ENCODE measurements at regions not wholly inside any gene's neighbourhood (a gene's known extent, or its start where the extent isn't known, plus 50 kb on each side); places are given as distances from the start of the nearest gene placed in this dataset.

GRCh38 chr7:152910545-152911225 is 151.1 kb downstream of the ACTR3B start:
- H3K36me3 ChIP-seq = no peaks in the 10 kb centered on the region
- H3K27ac ChIP-seq = no peak overlapping the region
- no peaks in the 10 kb centered on the region for H3K4me1 ChIP-seq
- DNase-seq = peak in 1 of 2 donors; percentile 47
- WGBS, 5 donors = 49 to 57% (median 50%) methylated on average over 13 to 17 of the region's 17 CpGs
- intact Hi-C loops (cut with DNase I; ENCODE audit: low total_unique reads) = no loop called here
- peaks cover 0 to 5% (median 0%) of the 10 kb centered on the region in 3 donors for H3K27me3 ChIP-seq
- TF ChIP-seq POLR2AphosphoS5 (IDR thresholded peaks at IDR 0.05) = no peak
- TF ChIP-seq POLR2A (IDR thresholded peaks at IDR 0.05) = no peak
- TF ChIP-seq CTCF (IDR thresholded peaks at IDR 0.05) = no peak
- TF ChIP-seq EP300 (IDR thresholded peaks at IDR 0.05) = no peak
- no peak overlapping the region for H3K4me3 ChIP-seq
- no peaks in the 10 kb centered on the region for H3K9me3 ChIP-seq

GRCh38 chr7:152911226-152911560 is 151.6 kb downstream of the ACTR3B start:
- Histone ChIP-seq H3K27me3 (peaks cover 0 to 5% (median 0%) of the 10 kb centered on the region in 3 donors), H3K9me3 (no peaks in the 10 kb centered on the region), H3K4me1 (no peaks in the 10 kb centered on the region), H3K4me3 (no peak overlapping the region), H3K36me3 (no peaks in the 10 kb centered on the region), H3K27ac (no peak overlapping the region)
- intact Hi-C loops (cut with DNase I; ENCODE audit: low total_unique reads) = no loop called here
- TF ChIP-seq POLR2AphosphoS5 (IDR thresholded peaks at IDR 0.05) = no peak
- TF ChIP-seq POLR2A (IDR thresholded peaks at IDR 0.05) = no peak
- no peak for TF ChIP-seq CTCF (IDR thresholded peaks at IDR 0.05)
- no peak for TF ChIP-seq EP300 (IDR thresholded peaks at IDR 0.05)
- no peak for DNase-seq
- 78 to 94% (median 90%) methylated on average over 4 of the region's 4 CpGs for WGBS, 5 donors

DNA sequence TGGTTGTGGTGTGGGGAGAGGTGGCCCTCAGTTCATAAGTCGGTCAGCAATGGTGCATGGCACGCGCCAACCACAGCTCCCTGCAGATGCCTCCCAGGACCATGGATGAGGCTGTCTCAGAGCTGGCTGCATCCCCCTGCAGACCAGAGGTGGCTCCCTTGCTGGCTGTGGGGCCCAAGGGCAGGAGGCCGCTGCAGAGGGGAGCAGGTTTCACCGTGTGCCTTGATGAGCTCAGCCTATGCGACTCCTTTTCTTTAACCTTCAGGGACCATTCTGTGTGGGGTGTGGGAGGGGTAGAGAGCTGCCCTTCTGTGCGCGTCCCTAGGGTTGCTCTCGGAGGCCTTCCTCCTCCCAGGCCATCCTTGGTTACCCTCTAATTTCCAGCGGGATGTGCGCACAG is 152.4 kb downstream of the ACTR3B start:
- H3K4me3 ChIP-seq = no peak overlapping the region
- DNase-seq = no peak
- no peaks in the 10 kb centered on the region for H3K36me3 ChIP-seq
- H3K27me3 ChIP-seq = peaks cover 0 to 5% (median 0%) of the 10 kb centered on the region in 3 donors
- TF ChIP-seq POLR2A (IDR thresholded peaks at IDR 0.05) (no peak), CTCF (IDR thresholded peaks at IDR 0.05) (no peak), EP300 (IDR thresholded peaks at IDR 0.05) (no peak)
- H3K9me3 ChIP-seq = no peaks in the 10 kb centered on the region
- no peaks in the 10 kb centered on the region for H3K4me1 ChIP-seq
- H3K27ac ChIP-seq = no peak overlapping the region
- intact Hi-C loops (cut with DNase I; ENCODE audit: low total_unique reads) = no loop called here
- 83 to 96% (median 90%) methylated on average over 7 to 11 of the region's 11 CpGs for WGBS, 5 donors

- H3K9me3 ChIP-seq = no peaks in the 10 kb centered on the region
- H3K27me3 ChIP-seq = peaks cover 0 to 5% (median 0%) of the 10 kb centered on the region in 3 donors
- no peak for DNase-seq
- TF ChIP-seq POLR2AphosphoS5 (IDR thresholded peaks at IDR 0.05) (no peak), CTCF (IDR thresholded peaks at IDR 0.05) (no peak), EP300 (IDR thresholded peaks at IDR 0.05) (no peak), POLR2A (IDR thresholded peaks at IDR 0.05) (no peak)
- no peak overlapping the region for H3K4me3 ChIP-seq
- no peaks in the 10 kb centered on the region for H3K36me3 ChIP-seq
- intact Hi-C loops (cut with DNase I; ENCODE audit: low total_unique reads) = no loop called here
- H3K27ac ChIP-seq = no peak overlapping the region
- 89 to 95% (median 93%) methylated on average over 5 of the region's 5 CpGs for WGBS, 5 donors
- no peaks in the 10 kb centered on the region for H3K4me1 ChIP-seq
Observed at GRCh38 chr7:152912511-152912910, 153.0 kb downstream of the ACTR3B start.
